A549 (cell line): ENCODE measurements at regions not wholly inside any gene's neighbourhood (a gene's known extent, or its start where the extent isn't known, plus 50 kb on each side); places are given as distances from the start of the nearest gene placed in this dataset.

Source experiments
- ATAC-seq, 2 experiments: fragments of 200-7000 bp in 1 of 2; fragments of >200 bp in 1 of 2; cut with Nextera tagmentation in 1 of 2; cut with Tn5 transposase in 1 of 2; 3 replicates each; pipeline versions ENCODE4 v1.8.0 to v1.9.1; 2018 to 2020; ENCODE audit warnings: mild to moderate bottlenecking in 1 of 2, moderate library complexity in 1 of 2
- CTCF ChIA-PET: fragments of 300-600 bp; sonication (Branson Sonifier 250); formaldehyde crosslinking; extraction: SDS; loops from one replicate; lab custom pipeline; 2021; ENCODE audit warnings: antibody characterized with exemption, inconsistent platforms; lab: Yijun Ruan, JAX
- POLR2A ChIA-PET: fragments of 350-600 bp; formaldehyde crosslinking; extraction: SDS; loops from one replicate; lab custom pipeline; 2021; ENCODE audit warnings: antibody characterized with exemption, inconsistent platforms; lab: Yijun Ruan, JAX
- DNase-seq, 2 experiments: peaks; one replicate each; pipeline versions ENCODE4 v3.0.0 to v3.0.0-alpha.2; 2011 to 2016; ENCODE audit warnings: low read depth in 1 of 2, low spot score in 1 of 2
- FAIRE-seq: peaks from 2 replicates; lab custom pipeline; 2011; peaks lifted over from hg19 to GRCh38; lab: Jason Lieb, UNC
- H3K27ac ChIP-seq, 2 experiments: fragments of >200 bp; sonication (Bioruptor Twin); formaldehyde crosslinking; 3 replicates each; pipeline ENCODE4 v1.5.1; 2016 to 2017
- H3K4me1 ChIP-seq: fragments of >200 bp; sonication (Bioruptor Twin); formaldehyde crosslinking; 3 replicates; pipeline ENCODE4 v1.6.1; 2016
- H3K4me2 ChIP-seq: fragments of >200 bp; sonication (Bioruptor Twin); formaldehyde crosslinking; 3 replicates; pipeline ENCODE4 v1.6.1; 2016
- H3K4me3 ChIP-seq: fragments of >200 bp; sonication (Bioruptor Twin); formaldehyde crosslinking; 3 replicates; pipeline ENCODE4 v1.5.1; 2016
- H3K9me3 ChIP-seq: fragments of >200 bp; sonication (Bioruptor Twin); formaldehyde crosslinking; 3 replicates; pipeline ENCODE4 v1.6.1; 2016
- ATOH8 ChIP-seq: fragments of 250-450 bp; sonication (Bioruptor Pico); IDR thresholded peaks from 2 replicates; pipeline ENCODE4 v1.5.0; 2020; ENCODE audit warnings: low read depth, mild to moderate bottlenecking, moderate library complexity
- BCL3 ChIP-seq: fragments of >200 bp; sonication (Bioruptor Twin); formaldehyde crosslinking; IDR thresholded peaks from 3 replicates; pipeline ENCODE4 v1.6.1; 2016
- CEBPB ChIP-seq, 2 experiments: fragments of >200 bp in 1 of 2; sonication (Bioruptor Twin) in 1 of 2; formaldehyde crosslinking in 1 of 2; IDR thresholded peaks; 2 replicates each; pipeline ENCODE4 v1.6.1; 2012 to 2016
- CHD2 ChIP-seq: fragments of 150-350 bp; IDR thresholded peaks from 2 replicates; pipeline ENCODE4 v1.6.1; 2014; ENCODE audit warnings: low read length; ENCODE audit not compliant: partially characterized antibody
- CHD4 ChIP-seq: fragments of 200-600 bp; sonication (generic); IDR thresholded peaks from 2 replicates; pipeline ENCODE4 v1.6.1; 2016; ENCODE audit warnings: antibody characterized with exemption, mild to moderate bottlenecking, borderline replicate concordance
- EHF ChIP-seq: fragments of 250-450 bp; sonication (Bioruptor Pico); IDR thresholded peaks from 2 replicates; pipeline ENCODE4 v1.5.0; 2020; ENCODE audit warnings: mild to moderate bottlenecking
- ELK1 ChIP-seq: fragments of 150-350 bp; IDR thresholded peaks from 2 replicates; pipeline ENCODE4 v1.6.1; 2014; ENCODE audit warnings: low read depth, mild to moderate bottlenecking, low read length
- EP300 ChIP-seq, 2 experiments: fragments of >200 bp; sonication (Bioruptor Twin); formaldehyde crosslinking; IDR thresholded peaks; 2 replicates in 1 of 2; 3 replicates in 1 of 2; pipeline ENCODE4 v1.6.1; 2016 to 2017
- FOSB ChIP-seq: fragments of 250-450 bp; sonication (Bioruptor Pico); IDR thresholded peaks from 2 replicates; pipeline ENCODE4 v1.5.0; 2020; ENCODE audit warnings: mild to moderate bottlenecking, moderate library complexity
- FOSL2 ChIP-seq, 2 experiments: fragments of 450-650 bp in 1 of 2; fragments of >200 bp in 1 of 2; sonication (Bioruptor Twin) in 1 of 2; formaldehyde crosslinking; IDR thresholded peaks; 2 replicates each; pipeline versions ENCODE4 v1.5.0 to v1.6.1; 2016 to 2020; ENCODE audit warnings: mild to moderate bottlenecking in 1 of 2, moderate library complexity in 1 of 2
- HDAC2 ChIP-seq: fragments of 200-600 bp; sonication (generic); IDR thresholded peaks from 2 replicates; pipeline ENCODE4 v1.6.1; 2016
- HES2 ChIP-seq: fragments of >200 bp; sonication (Bioruptor Twin); formaldehyde crosslinking; IDR thresholded peaks from 2 replicates; pipeline ENCODE4 v1.6.1; 2016
- HEYL ChIP-seq: fragments of 250-450 bp; sonication (Bioruptor Pico); IDR thresholded peaks from 2 replicates; pipeline ENCODE4 v1.8.0; 2021; ENCODE audit warnings: mild to moderate bottlenecking, moderate library complexity
- HMGXB4 ChIP-seq: fragments of 250-450 bp; sonication (Bioruptor Pico); IDR thresholded peaks from 2 replicates; pipeline ENCODE4 v1.5.0; 2021; ENCODE audit warnings: mild to moderate bottlenecking, moderate library complexity, borderline replicate concordance
- JUN ChIP-seq, 2 experiments: fragments of >200 bp; sonication (Bioruptor Twin); formaldehyde crosslinking; IDR thresholded peaks; 2 replicates in 1 of 2; 3 replicates in 1 of 2; pipeline ENCODE4 v1.6.1; 2016 to 2017
- JUNB ChIP-seq: fragments of >200 bp; sonication (Bioruptor Twin); formaldehyde crosslinking; IDR thresholded peaks from 2 replicates; pipeline ENCODE4 v1.6.1; 2016
- KDM1A ChIP-seq: fragments of 200-600 bp; sonication (generic); IDR thresholded peaks from 2 replicates; pipeline ENCODE4 v1.6.1; 2016; ENCODE audit warnings: low read depth, mild to moderate bottlenecking
- KDM5A ChIP-seq: fragments of 200-600 bp; sonication (generic); IDR thresholded peaks from 2 replicates; pipeline ENCODE4 v1.6.1; 2016; ENCODE audit warnings: antibody characterized with exemption, mild to moderate bottlenecking
- MAX ChIP-seq: IDR thresholded peaks from 2 replicates; pipeline ENCODE4 v1.6.1; 2012
- MYC ChIP-seq: IDR thresholded peaks from 2 replicates; pipeline ENCODE4 v1.6.1; 2012; ENCODE audit warnings: mild to moderate bottlenecking, inconsistent platforms, low read length, improper control_type of control experiment, borderline replicate concordance
- PHF8 ChIP-seq: fragments of 200-600 bp; sonication (generic); IDR thresholded peaks from 2 replicates; pipeline ENCODE4 v1.6.1; 2016; ENCODE audit warnings: low read depth, mild to moderate bottlenecking, antibody characterized with exemption, moderate library complexity, borderline replicate concordance
- POLR2A ChIP-seq: IDR thresholded peaks from 2 replicates; pipeline ENCODE4 v1.6.1; 2012; ENCODE audit warnings: mild to moderate bottlenecking, low read length
- RCOR1 ChIP-seq: fragments of 150-350 bp; IDR thresholded peaks from 2 replicates; pipeline ENCODE4 v1.6.1; 2014; ENCODE audit warnings: antibody characterized with exemption, low read length, low read depth
- REST ChIP-seq: fragments of 200-600 bp; sonication (generic); IDR thresholded peaks from 2 replicates; pipeline ENCODE4 v1.6.1; 2016; ENCODE audit warnings: antibody characterized with exemption, mild to moderate bottlenecking, moderate library complexity
- SMC3 ChIP-seq: fragments of >200 bp; sonication (Bioruptor Twin); formaldehyde crosslinking; IDR thresholded peaks from 3 replicates; pipeline ENCODE4 v1.6.1; 2018; ENCODE audit warnings: inconsistent platforms
- TFCP2L1 ChIP-seq: fragments of 250-450 bp; sonication (Bioruptor Pico); IDR thresholded peaks from 2 replicates; pipeline ENCODE4 v1.5.0; 2021; ENCODE audit warnings: mild to moderate bottlenecking
- TP53 ChIP-seq: fragments of 250-450 bp; sonication (Bioruptor Pico); IDR thresholded peaks from 2 replicates; pipeline ENCODE4 v1.5.0; 2021; ENCODE audit warnings: mild to moderate bottlenecking, moderate library complexity
- ZC3H11A ChIP-seq: fragments of 450-650 bp; IDR thresholded peaks from 2 replicates; pipeline ENCODE4 v1.6.1; 2014; ENCODE audit warnings: antibody characterized with exemption, mild to moderate bottlenecking
- ZFP36 ChIP-seq: fragments of 450-650 bp; IDR thresholded peaks from 2 replicates; pipeline ENCODE4 v1.6.1; 2014; ENCODE audit warnings: borderline replicate concordance; ENCODE audit not compliant: partially characterized antibody
- ZSCAN20 ChIP-seq: fragments of 250-450 bp; sonication (Bioruptor Pico); IDR thresholded peaks from 2 replicates; pipeline ENCODE4 v1.8.0; 2022; ENCODE audit warnings: mild to moderate bottlenecking, moderate library complexity
- WGBS: methylation state at CpG from one replicate; pipeline ENCODE4 v1.1.6; 2017; ENCODE audit errors: missing lambda C conversion rate; 5-methylcytosine and 5-hydroxymethylcytosine counted together

GRCh38 chr4:115844180-115844579 is 730.8 kb upstream of the NDST4 start:
- Histone ChIP-seq H3K4me2 (no peak overlapping the region), H3K4me3 (no peak overlapping the region), H3K4me1 (no peaks in the 10 kb centered on the region), H3K27ac (no peak overlapping the region), H3K9me3 (no peaks in the 10 kb centered on the region)
- TF ChIP-seq REST (no peak), CHD4 (no peak), POLR2A (no peak), EP300 (IDR thresholded peaks at IDR 0.05) (no peak), KDM1A (no peak), PHF8 (no peak), JUNB (no peak), KDM5A (no peak), TP53 (CRISPR knock-in tag) (no peak), TFCP2L1 (CRISPR knock-in tag) (no peak), EHF (CRISPR knock-in tag) (no peak), HES2 (no peak), ZSCAN20 (no peak), HDAC2 (no peak), MAX (no peak), SMC3 (no peak), ZC3H11A (no peak), FOSL2 (IDR thresholded peaks at IDR 0.05) (no peak), FOSL2 (CRISPR knock-in tag; IDR thresholded peaks at IDR 0.05) (no peak), JUN (IDR thresholded peaks at IDR 0.05) (no peak), HMGXB4 (CRISPR knock-in tag) (no peak)
- DNase-seq: peak in 1 of 2 experiments; percentile 2
- ChIA-PET POLR2A (no interaction called here), CTCF (no interaction called here)
- ATAC-seq: no peak
- no peak for FAIRE-seq
- WGBS: 11% methylated on average over 2 of the region's 2 CpGs

GRCh38 chr4:115841871-115842270 is 728.5 kb upstream of the NDST4 start:
- no peak for TF ChIP-seq ZFP36
- no peak for TF ChIP-seq FOSB (CRISPR knock-in tag)
- TF ChIP-seq BCL3: no peak
- no peak for TF ChIP-seq HEYL
- no peak for TF ChIP-seq KDM1A
- no peak for TF ChIP-seq RCOR1
- no peak for TF ChIP-seq CEBPB (IDR thresholded peaks at IDR 0.05)
- TF ChIP-seq SMC3: no peak
- no peak for TF ChIP-seq CHD2
- no peak for TF ChIP-seq ELK1
- TF ChIP-seq KDM5A: no peak
- no peak for TF ChIP-seq ATOH8 (CRISPR knock-in tag)
- TF ChIP-seq MYC: no peak
- no peak for TF ChIP-seq MAX
- H3K9me3 ChIP-seq: no peaks in the 10 kb centered on the region
- ATAC-seq: no peak
- no peak overlapping the region for H3K4me3 ChIP-seq
- no peak overlapping the region for H3K4me2 ChIP-seq
- no peak for DNase-seq
- H3K4me1 ChIP-seq: no peaks in the 10 kb centered on the region
- no peak for FAIRE-seq
- H3K27ac ChIP-seq: no peak overlapping the region
- CTCF ChIA-PET: no interaction called here
- POLR2A ChIA-PET: no interaction called here
